ENCODE measurements at regions not wholly inside any gene's neighbourhood (a gene's known extent, or its start where the extent isn't known, plus 50 kb on each side); places are given as distances from the start of the nearest gene placed in this dataset.

DNA sequence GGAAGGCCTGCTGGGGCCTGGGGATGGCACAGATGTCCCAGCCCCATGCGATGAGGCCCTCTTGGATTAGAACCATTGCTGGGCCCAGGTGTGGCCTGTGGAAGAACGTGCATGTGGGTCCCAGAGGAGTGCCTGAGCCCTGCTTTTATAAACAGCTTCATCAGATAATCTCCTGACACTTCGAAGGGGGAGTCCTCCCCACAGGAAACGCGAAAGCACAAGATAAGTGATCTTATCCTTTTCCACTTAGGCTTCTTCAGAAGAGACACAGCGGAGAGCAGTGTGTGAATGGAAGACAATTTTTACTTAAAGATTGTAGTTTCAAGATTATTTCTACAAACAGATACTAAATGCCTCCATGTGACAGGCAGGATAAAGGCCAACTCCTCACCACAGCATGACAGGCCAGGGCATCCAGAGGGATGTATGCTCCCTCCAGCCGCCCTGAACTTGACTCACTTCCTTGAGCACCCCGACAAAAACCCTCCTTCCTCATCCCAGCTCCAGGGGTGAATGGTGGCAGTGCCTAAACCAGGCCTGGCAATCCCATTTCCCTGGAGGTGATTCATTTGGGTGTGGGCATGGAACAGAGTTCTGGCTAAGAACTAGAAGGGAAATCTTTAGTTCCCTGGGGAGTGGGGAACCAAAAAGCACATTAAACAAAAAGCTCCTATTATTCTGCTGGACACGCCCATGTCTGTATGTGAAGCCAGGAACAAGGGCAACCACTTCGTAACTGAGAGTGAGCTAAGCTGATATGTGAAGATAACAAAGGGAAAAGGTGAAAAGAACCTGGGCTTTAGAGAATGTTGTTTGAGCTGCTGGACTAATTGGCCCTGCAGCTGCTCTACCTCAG lies 56.2 kb upstream of the TMEM163 start:
- Histone ChIP-seq H3K9ac (ENCODE audit: extremely low read depth, insufficient read length, low read length) (no peak overlapping the region), H4K91ac (ENCODE audit: insufficient read length, low read depth, low read length) (no peak overlapping the region), H2AFZ (ENCODE audit: low read length) (no peak overlapping the region), H3K18ac (ENCODE audit: insufficient read length, low read depth, low read length) (no peak overlapping the region), H3K23me2 (ENCODE audit: insufficient read length, low read depth, low read length, poor library complexity, severe bottlenecking) (no peaks in the 10 kb centered on the region), H4K5ac (ENCODE audit: insufficient read length, low read depth, low read length) (no peak overlapping the region), H3K79me2 (ENCODE audit: insufficient read depth, low read length) (no peaks in the 10 kb centered on the region), H3T11ph (ENCODE audit: low read length) (no peak overlapping the region), H3K4ac (ENCODE audit: low read depth, low read length) (no peak overlapping the region), H4K8ac (replicated peaks; ENCODE audit: insufficient read length, low read depth, low read length) (no peak overlapping the region), H3K79me1 (ENCODE audit: insufficient read depth, low read depth, low read length, poor library complexity, severe bottlenecking) (no peaks in the 10 kb centered on the region), H2BK15ac (ENCODE audit: low read depth, low read length) (no peak overlapping the region), H3K56ac (ENCODE audit: insufficient read length, low read depth, low read length) (no peak overlapping the region), H3K23ac (ENCODE audit: insufficient read length, low read depth, low read length) (no peak overlapping the region), H2BK12ac (ENCODE audit: insufficient read length, low read depth, low read length) (no peak overlapping the region), H2BK5ac (ENCODE audit: insufficient read length, low read length) (no peak overlapping the region), H3K27ac (ENCODE audit: insufficient read length, low read depth, low read length) (no peak overlapping the region), H3K27me3 (ENCODE audit: insufficient read depth, low read length) (no peaks in the 10 kb centered on the region), H2AK5ac (ENCODE audit: insufficient read length, low read length) (no peak overlapping the region), H3K4me2 (ENCODE audit: insufficient read depth, insufficient read length, low read length) (no peak overlapping the region), H4K20me1 (ENCODE audit: control insufficient read depth, insufficient read depth, insufficient read length) (no peaks in the 10 kb centered on the region), H3K14ac (ENCODE audit: insufficient read depth, low read length) (no peak overlapping the region), H3K9me3 (ENCODE audit: control insufficient read depth, low read depth, low read length) (no peaks in the 10 kb centered on the region), H2BK20ac (ENCODE audit: low read depth, low read length, poor library complexity, severe bottlenecking) (no peak overlapping the region), H2BK120ac (ENCODE audit: low read depth, low read length, poor library complexity, severe bottlenecking) (no peak overlapping the region), H3K4me1 (ENCODE audit: insufficient read depth, low read length) (peaks cover 14% of the 10 kb centered on the region)
- Mint-ChIP-seq H3K9me3 (no peaks in the 10 kb centered on the region), H3K36me3 (ENCODE audit: insufficient read depth in 1 of 3, low read depth in 3 of 3) (no peaks in the 10 kb centered on the region), H3K4me3 (peak overlapping the region in 1 of 2 experiments; percentile 14; a peak in 1 of 5 replicates), H3K27ac (peak overlapping the region in 1 of 3 experiments; percentile 94; a peak in 2 of 7 replicates), H3K4me1 (peaks cover 9 to 25% of the 10 kb centered on the region in 2 experiments), H3K27me3 (ENCODE audit: low read depth) (no peaks in the 10 kb centered on the region; the same call in 1 of the 2 replicates)
- WGBS (ENCODE audit: extremely low coverage, insufficient read length, low lambda C conversion rate), result no CpG with 5 or more reads among the region's 10 CpGs
- TF ChIP-seq, protein P1, sequence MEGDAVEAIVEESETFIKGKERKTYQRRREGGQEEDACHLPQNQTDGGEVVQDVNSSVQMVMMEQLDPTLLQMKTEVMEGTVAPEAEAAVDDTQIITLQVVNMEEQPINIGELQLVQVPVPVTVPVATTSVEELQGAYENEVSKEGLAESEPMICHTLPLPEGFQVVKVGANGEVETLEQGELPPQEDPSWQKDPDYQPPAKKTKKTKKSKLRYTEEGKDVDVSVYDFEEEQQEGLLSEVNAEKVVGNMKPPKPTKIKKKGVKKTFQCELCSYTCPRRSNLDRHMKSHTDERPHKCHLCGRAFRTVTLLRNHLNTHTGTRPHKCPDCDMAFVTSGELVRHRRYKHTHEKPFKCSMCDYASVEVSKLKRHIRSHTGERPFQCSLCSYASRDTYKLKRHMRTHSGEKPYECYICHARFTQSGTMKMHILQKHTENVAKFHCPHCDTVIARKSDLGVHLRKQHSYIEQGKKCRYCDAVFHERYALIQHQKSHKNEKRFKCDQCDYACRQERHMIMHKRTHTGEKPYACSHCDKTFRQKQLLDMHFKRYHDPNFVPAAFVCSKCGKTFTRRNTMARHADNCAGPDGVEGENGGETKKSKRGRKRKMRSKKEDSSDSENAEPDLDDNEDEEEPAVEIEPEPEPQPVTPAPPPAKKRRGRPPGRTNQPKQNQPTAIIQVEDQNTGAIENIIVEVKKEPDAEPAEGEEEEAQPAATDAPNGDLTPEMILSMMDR (conservative IDR thresholded peaks at IDR 0.05), result no peak
- DNase-seq, result no peak

Data from H9 (cell line).